HepG2 (cell line): ENCODE measurements at regions not wholly inside any gene's neighbourhood (a gene's known extent, or its start where the extent isn't known, plus 50 kb on each side); places are given as distances from the start of the nearest gene placed in this dataset.

Experiments used
- ATAC-seq: fragments of 200-7000 bp; cut with Tn5 transposase; 3 replicates; pipeline ENCODE4 v1.9.1; 2020; ENCODE audit warnings: mild to moderate bottlenecking, moderate library complexity
- BruUV-seq: library from RNA; stranded (reverse); fragments of 400-500 nt; replicated peaks from 2 replicates; lab custom pipeline; 2021; lab: Mats Ljungman, UMichigan
- CTCF ChIA-PET: fragments of 300-600 bp; formaldehyde crosslinking; extraction: SDS; loops from one replicate; lab custom pipeline; 2021; ENCODE audit warnings: low total read pairs, inconsistent platforms, low intra/inter-chr PET ratio; lab: Yijun Ruan, JAX
- POLR2A ChIA-PET: fragments of 350-600 bp; sonication (Branson Sonifier 250); formaldehyde crosslinking; loops from one replicate; lab custom pipeline; 2020; ENCODE audit warnings: antibody characterized with exemption, inconsistent platforms; lab: Yijun Ruan, JAX
- DNase-seq: peaks from one replicate; pipeline ENCODE4 v3.0.0-alpha.2; 2015; ENCODE audit warnings: low spot score
- FAIRE-seq: peaks from 3 replicates; lab custom pipeline; 2011; peaks lifted over from hg19 to GRCh38; lab: Jason Lieb, UNC
- H2AFZ ChIP-seq: one replicate; pipeline ENCODE4 v1.6.1; 2011; ENCODE audit warnings: low read length, inconsistent platforms
- H3K27ac ChIP-seq: fragments of 300-600 bp; 3 replicates; pipeline ENCODE4 v1.8.0; 2011; ENCODE audit warnings: mixed run types, mild to moderate bottlenecking, mixed read lengths, low read length, inconsistent platforms; ENCODE audit not compliant: insufficient read depth; ENCODE audit errors: extremely low read length
- H3K27me3 ChIP-seq, 2 experiments: fragments of 200-600 bp in 1 of 2; 2 replicates in 1 of 2; 3 replicates in 1 of 2; pipeline versions ENCODE4 v1.6.0 to v1.8.0; 2011; ENCODE audit warnings: low read length in 2 of 2, mild to moderate bottlenecking in 2 of 2, moderate library complexity in 2 of 2, inconsistent platforms in 1 of 2; ENCODE audit not compliant: insufficient read depth in 2 of 2, control insufficient read depth in 1 of 2
- H3K36me3 ChIP-seq, 2 experiments: fragments of 200-600 bp in 1 of 2; replicated peaks in 1 of 2; 2 replicates in 1 of 2; 3 replicates in 1 of 2; pipeline versions ENCODE4 v1.5.1 to v1.8.0; 2011; ENCODE audit warnings: low read length in 2 of 2, inconsistent platforms in 1 of 2; ENCODE audit not compliant: insufficient read depth in 2 of 2, control insufficient read depth in 1 of 2
- H3K4me1 ChIP-seq: 2 replicates; pipeline ENCODE4 v1.5.1; 2012; ENCODE audit warnings: low read length, inconsistent platforms; ENCODE audit not compliant: insufficient read depth
- H3K4me2 ChIP-seq: 2 replicates; pipeline ENCODE4 v1.6.0; 2011; ENCODE audit warnings: low read depth, low read length, inconsistent platforms
- H3K4me3 ChIP-seq, 3 experiments: fragments of 200-600 bp in 1 of 3; sonication (generic), shearing (Covaris generic) in 1 of 3; replicated peaks in 1 of 3; 2 replicates each; pipeline ENCODE4 v1.5.1; 2011 to 2016; ENCODE audit warnings: low read length in 3 of 3, inconsistent platforms in 2 of 3, low read depth in 2 of 3, mild to moderate bottlenecking in 2 of 3, control low read depth in 1 of 3, mixed read lengths in 1 of 3; ENCODE audit not compliant: insufficient read depth in 1 of 3
- H3K79me2 ChIP-seq: one replicate; pipeline ENCODE4 v1.6.1; 2011; ENCODE audit warnings: low read length, inconsistent platforms; ENCODE audit not compliant: insufficient read depth
- H3K9ac ChIP-seq: 2 replicates; pipeline ENCODE4 v1.6.0; 2011; ENCODE audit warnings: mild to moderate bottlenecking, low read depth, low read length, inconsistent platforms; ENCODE audit not compliant: insufficient read depth
- H3K9me3 ChIP-seq: 2 replicates; pipeline ENCODE4 v1.5.1; 2012; ENCODE audit warnings: mild to moderate bottlenecking, low read length
- H4K20me1 ChIP-seq: 2 replicates; pipeline ENCODE4 v1.6.0; 2011; ENCODE audit warnings: inconsistent platforms, mild to moderate bottlenecking, low read length, moderate library complexity; ENCODE audit not compliant: insufficient read depth
- CENPT ChIP-seq: sonication (generic); formaldehyde crosslinking; IDR thresholded peaks from 2 replicates; pipeline ENCODE4 v1.8.0; 2022; ENCODE audit warnings: low read depth, mild to moderate bottlenecking, moderate library complexity, missing genetic modification reagents
- CREM ChIP-seq, 2 experiments: sonication (generic) in 1 of 2; formaldehyde crosslinking in 1 of 2; IDR thresholded peaks; 2 replicates each; pipeline versions ENCODE4 v1.4.0 to v1.6.1; 2016 to 2020; ENCODE audit warnings: antibody characterized with exemption in 1 of 2, mild to moderate bottlenecking in 1 of 2, missing genetic modification reagents in 1 of 2
- E2F5 ChIP-seq: sonication (generic); formaldehyde crosslinking; conservative IDR thresholded peaks from 2 replicates; pipeline ENCODE4 v1.4.0; 2020; ENCODE audit warnings: missing genetic modification reagents
- LCORL ChIP-seq, 2 experiments: fragments of 450-650 bp in 1 of 2; sonication (generic) in 1 of 2; formaldehyde crosslinking in 1 of 2; IDR thresholded peaks; 2 replicates each; pipeline versions ENCODE4 v1.5.0 to v1.6.1; 2017 to 2020; ENCODE audit warnings: antibody characterized with exemption in 1 of 2, missing genetic modification reagents in 1 of 2
- TMF1 ChIP-seq: sonication (generic); formaldehyde crosslinking; IDR thresholded peaks from 2 replicates; pipeline ENCODE4 v1.8.1; 2022; ENCODE audit warnings: low read depth, missing genetic modification reagents
- WGBS: methylation state at CpG from one replicate; pipeline ENCODE4 v1.1.6; 2017; ENCODE audit warnings: low lambda C conversion rate; 5-methylcytosine and 5-hydroxymethylcytosine counted together
- in situ Hi-C: cut with HindIII; loops from 2 replicates; pipeline ENCODE4 v1.10.0; 2017; ENCODE audit warnings: low pct_unique_long_range_greater_than_20kb; ENCODE audit not compliant: extremely low pct_ligation_motif_present
- intact Hi-C: fragments of 100-400 bp; cut with micrococcal nuclease; formaldehyde crosslinking; loops from one replicate; pipeline ENCODE4 v1.10.0; 2022; ENCODE audit not compliant: unreplicated experiment
- TF ChIP-seq, protein P1 (sequence below): sonication (generic); formaldehyde crosslinking; IDR thresholded peaks from 2 replicates; pipeline ENCODE4 v1.5.1; 2020; ENCODE audit warnings: mild to moderate bottlenecking, missing genetic modification reagents, borderline replicate concordance

- no peak for ATAC-seq
- in situ Hi-C loops, result no loop called here
- POLR2A ChIA-PET, result no interaction called here
Observed at GRCh38 chr1:87497380-87498203, 168.9 kb downstream of the LMO4 start.

More at GRCh38 chr1:87497380-87498203, 168.9 kb downstream of the LMO4 start:
- DNase-seq (no peak), FAIRE-seq (no peak)
- no peaks in the 10 kb centered on the region for H3K27me3 ChIP-seq
- no peaks in the 10 kb centered on the region for H3K36me3 ChIP-seq
- no peak for TF ChIP-seq CREM (IDR thresholded peaks at IDR 0.05)
- no peak for TF ChIP-seq CREM (CRISPR knock-in tag; IDR thresholded peaks at IDR 0.05)
- no peak for TF ChIP-seq TMF1 (CRISPR knock-in tag)
- TF ChIP-seq E2F5 (CRISPR knock-in tag), result no peak
- TF ChIP-seq CENPT (CRISPR knock-in tag), result no peak
- TF ChIP-seq LCORL (IDR thresholded peaks at IDR 0.05), result no peak
- no peak for TF ChIP-seq LCORL (CRISPR knock-in tag; IDR thresholded peaks at IDR 0.05)
- TF ChIP-seq, protein P1, sequence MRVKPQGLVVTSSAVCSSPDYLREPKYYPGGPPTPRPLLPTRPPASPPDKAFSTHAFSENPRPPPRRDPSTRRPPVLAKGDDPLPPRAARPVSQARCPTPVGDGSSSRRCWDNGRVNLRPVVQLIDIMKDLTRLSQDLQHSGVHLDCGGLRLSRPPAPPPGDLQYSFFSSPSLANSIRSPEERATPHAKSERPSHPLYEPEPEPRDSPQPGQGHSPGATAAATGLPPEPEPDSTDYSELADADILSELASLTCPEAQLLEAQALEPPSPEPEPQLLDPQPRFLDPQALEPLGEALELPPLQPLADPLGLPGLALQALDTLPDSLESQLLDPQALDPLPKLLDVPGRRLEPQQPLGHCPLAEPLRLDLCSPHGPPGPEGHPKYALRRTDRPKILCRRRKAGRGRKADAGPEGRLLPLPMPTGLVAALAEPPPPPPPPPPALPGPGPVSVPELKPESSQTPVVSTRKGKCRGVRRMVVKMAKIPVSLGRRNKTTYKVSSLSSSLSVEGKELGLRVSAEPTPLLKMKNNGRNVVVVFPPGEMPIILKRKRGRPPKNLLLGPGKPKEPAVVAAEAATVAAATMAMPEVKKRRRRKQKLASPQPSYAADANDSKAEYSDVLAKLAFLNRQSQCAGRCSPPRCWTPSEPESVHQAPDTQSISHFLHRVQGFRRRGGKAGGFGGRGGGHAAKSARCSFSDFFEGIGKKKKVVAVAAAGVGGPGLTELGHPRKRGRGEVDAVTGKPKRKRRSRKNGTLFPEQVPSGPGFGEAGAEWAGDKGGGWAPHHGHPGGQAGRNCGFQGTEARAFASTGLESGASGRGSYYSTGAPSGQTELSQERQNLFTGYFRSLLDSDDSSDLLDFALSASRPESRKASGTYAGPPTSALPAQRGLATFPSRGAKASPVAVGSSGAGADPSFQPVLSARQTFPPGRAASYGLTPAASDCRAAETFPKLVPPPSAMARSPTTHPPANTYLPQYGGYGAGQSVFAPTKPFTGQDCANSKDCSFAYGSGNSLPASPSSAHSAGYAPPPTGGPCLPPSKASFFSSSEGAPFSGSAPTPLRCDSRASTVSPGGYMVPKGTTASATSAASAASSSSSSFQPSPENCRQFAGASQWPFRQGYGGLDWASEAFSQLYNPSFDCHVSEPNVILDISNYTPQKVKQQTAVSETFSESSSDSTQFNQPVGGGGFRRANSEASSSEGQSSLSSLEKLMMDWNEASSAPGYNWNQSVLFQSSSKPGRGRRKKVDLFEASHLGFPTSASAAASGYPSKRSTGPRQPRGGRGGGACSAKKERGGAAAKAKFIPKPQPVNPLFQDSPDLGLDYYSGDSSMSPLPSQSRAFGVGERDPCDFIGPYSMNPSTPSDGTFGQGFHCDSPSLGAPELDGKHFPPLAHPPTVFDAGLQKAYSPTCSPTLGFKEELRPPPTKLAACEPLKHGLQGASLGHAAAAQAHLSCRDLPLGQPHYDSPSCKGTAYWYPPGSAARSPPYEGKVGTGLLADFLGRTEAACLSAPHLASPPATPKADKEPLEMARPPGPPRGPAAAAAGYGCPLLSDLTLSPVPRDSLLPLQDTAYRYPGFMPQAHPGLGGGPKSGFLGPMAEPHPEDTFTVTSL (CRISPR knock-in tag), result no peak
- no peak overlapping the region for H3K9ac ChIP-seq
- no peaks in the 10 kb centered on the region for H4K20me1 ChIP-seq
- H3K27ac ChIP-seq, result no peak overlapping the region
- no peaks in the 10 kb centered on the region for H3K79me2 ChIP-seq
- no peaks in the 10 kb centered on the region for H3K9me3 ChIP-seq
- H2AFZ ChIP-seq, result no peak overlapping the region
- CTCF ChIA-PET, result no interaction called here
- H3K4me3 ChIP-seq, result no peak overlapping the region
- no TSS peak for BruUV-seq
- H3K4me1 ChIP-seq, result no peaks in the 10 kb centered on the region
- intact Hi-C loops, result no loop called here
- no peak overlapping the region for H3K4me2 ChIP-seq
- 0% methylated on average over 1 of the region's 1 CpG for WGBS
